Inferior parietal cortex (tissue), 1 donor: ENCODE measurements at regions not wholly inside any gene's neighbourhood (a gene's known extent, or its start where the extent isn't known, plus 50 kb on each side); places are given as distances from the start of the nearest gene placed in this dataset.

ENCODE experiments used
- DNase-seq: peaks from one replicate; pipeline ENCODE4 v3.0.0-alpha.2; 2016; ENCODE audit errors: extremely low spot score

GRCh38 chr14:21989090-21989489 is 315.5 kb upstream of the OR4E1 start:
- DNase-seq, result no peak

GRCh38 chr14:21988413-21988812 is 314.8 kb upstream of the OR4E1 start:
- DNase-seq, result no peak

GRCh38 chr14:21987937-21988336 is 314.3 kb upstream of the OR4E1 start:
- DNase-seq, result peak; percentile 41

GRCh38 chr14:21985081-21985480 is 311.5 kb upstream of the OR4E1 start:
- no peak for DNase-seq

- no peak for DNase-seq
Observed at GRCh38 chr14:21978999-21979314, 305.3 kb upstream of the OR4E1 start.

- peak; percentile 43 for DNase-seq
Observed at GRCh38 chr14:21978184-21978998, 304.8 kb upstream of the OR4E1 start.

- no peak for DNase-seq
Observed at GRCh38 chr14:21974741-21975140, 301.1 kb upstream of the OR4E1 start.

GRCh38 chr14:21965042-21965441 is 291.4 kb upstream of the OR4E1 start:
- DNase-seq, result no peak

GRCh38 chr14:21964180-21964579 is 290.6 kb upstream of the OR4E1 start:
- no peak for DNase-seq

- DNase-seq, result no peak
Observed at GRCh38 chr14:21960636-21961035, 287.0 kb upstream of the OR4E1 start.

GRCh38 chr14:21941885-21942284 is 268.3 kb upstream of the OR4E1 start:
- no peak for DNase-seq

GRCh38 chr14:21940887-21941856 is 267.6 kb upstream of the OR4E1 start:
- no peak for DNase-seq

- no peak for DNase-seq
Observed at GRCh38 chr14:21939836-21940235, 266.2 kb upstream of the OR4E1 start.

GRCh38 chr14:21937996-21938395 is 264.4 kb upstream of the OR4E1 start:
- no peak for DNase-seq

- DNase-seq, result no peak
Observed at GRCh38 chr14:21933681-21934080, 260.1 kb upstream of the OR4E1 start.

- DNase-seq, result no peak
Observed at GRCh38 chr14:21924479-21924878, 250.9 kb upstream of the OR4E1 start.

- DNase-seq, result no peak
Observed at GRCh38 chr14:21923820-21924219, 250.2 kb upstream of the OR4E1 start.

GRCh38 chr14:21921453-21921852 is 247.8 kb upstream of the OR4E1 start:
- no peak for DNase-seq

- peak; percentile 86 for DNase-seq
Observed at GRCh38 chr14:21917699-21918436, 244.2 kb upstream of the OR4E1 start.

GRCh38 chr14:21915826-21916225 is 242.2 kb upstream of the OR4E1 start:
- no peak for DNase-seq

- DNase-seq, result peak; percentile 73
Observed at GRCh38 chr14:21913759-21914158, 240.1 kb upstream of the OR4E1 start.

- no peak for DNase-seq
Observed at GRCh38 chr14:21912367-21912766, 238.7 kb upstream of the OR4E1 start.
